Neuronal stem cell (in vitro differentiated cells): ENCODE measurements at regions not wholly inside any gene's neighbourhood (a gene's known extent, or its start where the extent isn't known, plus 50 kb on each side); places are given as distances from the start of the nearest gene placed in this dataset.

Experiments
- DNase-seq: peaks from one replicate; pipeline ENCODE4 v3.0.0-alpha.2; 2013; ENCODE audit warnings: low spot score
- H2AFZ ChIP-seq: one replicate; pipeline ENCODE4 v1.6.1; 2013; ENCODE audit warnings: mild to moderate bottlenecking, low read length, inconsistent platforms
- H2AK5ac ChIP-seq: 2 replicates; pipeline ENCODE4 v1.6.1; 2013; ENCODE audit warnings: low read depth, mild to moderate bottlenecking, inconsistent platforms, low read length, moderate library complexity, mixed read lengths
- H2BK120ac ChIP-seq: 2 replicates; pipeline ENCODE4 v1.6.1; 2013; ENCODE audit warnings: low read depth, mild to moderate bottlenecking, inconsistent platforms, low read length, moderate library complexity, mixed read lengths
- H2BK12ac ChIP-seq: one replicate; pipeline ENCODE4 v1.6.1; 2013; ENCODE audit warnings: low read length, inconsistent platforms
- H2BK15ac ChIP-seq: 2 replicates; pipeline ENCODE4 v1.6.1; 2013; ENCODE audit warnings: mild to moderate bottlenecking, low read length, inconsistent platforms, mixed read lengths
- H2BK5ac ChIP-seq: one replicate; pipeline ENCODE4 v1.6.1; 2013; ENCODE audit warnings: inconsistent platforms, mild to moderate bottlenecking, low read length, moderate library complexity
- H3K14ac ChIP-seq: one replicate; pipeline ENCODE4 v1.6.1; 2013; ENCODE audit warnings: low read length, inconsistent platforms
- H3K18ac ChIP-seq: 2 replicates; pipeline ENCODE4 v1.6.1; 2013; ENCODE audit warnings: low read length, inconsistent platforms
- H3K23ac ChIP-seq: 2 replicates; pipeline ENCODE4 v1.6.1; 2013; ENCODE audit warnings: low read depth, mild to moderate bottlenecking, mixed read lengths, low read length, inconsistent platforms; ENCODE audit not compliant: poor library complexity
- H3K27ac ChIP-seq: replicated peaks from 3 replicates; pipeline ENCODE4 v1.5.1; 2013; ENCODE audit warnings: low read length, inconsistent platforms
- H3K27me3 ChIP-seq, 3 experiments: 2 replicates each; pipeline ENCODE4 v1.6.1; 2013; ENCODE audit warnings: low read length in 3 of 3, mild to moderate bottlenecking in 2 of 3, inconsistent platforms in 1 of 3, low read depth in 1 of 3, mixed read lengths in 1 of 3, moderate library complexity in 1 of 3; ENCODE audit not compliant: control insufficient read depth in 3 of 3, insufficient read depth in 3 of 3
- H3K36me3 ChIP-seq, 2 donors: replicated peaks in 1 of 2; 2 replicates each; pipeline ENCODE4 v1.6.1; 2013; ENCODE audit warnings: low read length in 2 of 2; ENCODE audit not compliant: control insufficient read depth in 2 of 2, insufficient read depth in 2 of 2
- H3K4ac ChIP-seq: 2 replicates; pipeline ENCODE4 v1.6.1; 2013; ENCODE audit warnings: inconsistent platforms, mild to moderate bottlenecking, low read length, moderate library complexity
- H3K4me1 ChIP-seq, 2 donors: 1 replicate in 1 of 2; 2 replicates in 1 of 2; pipeline ENCODE4 v1.6.1; 2013; ENCODE audit warnings: low read length in 2 of 2, low read depth in 1 of 2; ENCODE audit not compliant: control insufficient read depth in 2 of 2, insufficient read depth in 1 of 2
- H3K4me2 ChIP-seq: one replicate; pipeline ENCODE4 v1.6.1; 2013; ENCODE audit warnings: mild to moderate bottlenecking, low read length, inconsistent platforms; ENCODE audit not compliant: insufficient read depth, poor library complexity, severe bottlenecking
- H3K4me3 ChIP-seq, 2 donors: 2 replicates each; pipeline ENCODE4 v1.5.1; 2013; ENCODE audit warnings: low read length in 2 of 2, mild to moderate bottlenecking in 2 of 2, inconsistent platforms in 1 of 2, moderate library complexity in 1 of 2
- H3K79me1 ChIP-seq: one replicate; pipeline ENCODE4 v1.6.1; 2013; ENCODE audit warnings: low read depth, mild to moderate bottlenecking, inconsistent platforms, low read length, moderate library complexity
- H3K9ac ChIP-seq: one replicate; pipeline ENCODE4 v1.6.1; 2013; ENCODE audit warnings: mild to moderate bottlenecking, low read depth, low read length, inconsistent platforms; ENCODE audit not compliant: poor library complexity
- H3K9me3 ChIP-seq, 2 donors: replicated peaks in 1 of 2; 2 replicates each; pipeline versions ENCODE3 to v1.6.1; 2013; ENCODE audit warnings: low read length in 2 of 2, mild to moderate bottlenecking in 2 of 2, inconsistent platforms in 1 of 2, low read depth in 1 of 2, mixed read lengths in 1 of 2, moderate library complexity in 1 of 2; ENCODE audit not compliant: control insufficient read depth in 2 of 2, insufficient read depth in 1 of 2
- H4K8ac ChIP-seq: one replicate; pipeline ENCODE4 v1.6.1; 2013; ENCODE audit warnings: low read depth, mild to moderate bottlenecking, inconsistent platforms, low read length, moderate library complexity
- H4K91ac ChIP-seq: one replicate; pipeline ENCODE4 v1.6.1; 2013; ENCODE audit warnings: low read length, low read depth, mild to moderate bottlenecking, inconsistent platforms; ENCODE audit not compliant: poor library complexity
- WGBS, 2 donors: extraction: QIAGEN DNeasy Blood & Tissue Kit; methylation state at CpG; one replicate each; pipeline ENCODE4 v1.1.7; 2013; ENCODE audit warnings: missing lambda C conversion rate in 2 of 2, mixed read lengths in 1 of 2; ENCODE audit not compliant: insufficient read length in 2 of 2, insufficient replicate concordance in 1 of 2; ENCODE audit errors: extremely low coverage in 2 of 2; 5-methylcytosine and 5-hydroxymethylcytosine counted together

DNA sequence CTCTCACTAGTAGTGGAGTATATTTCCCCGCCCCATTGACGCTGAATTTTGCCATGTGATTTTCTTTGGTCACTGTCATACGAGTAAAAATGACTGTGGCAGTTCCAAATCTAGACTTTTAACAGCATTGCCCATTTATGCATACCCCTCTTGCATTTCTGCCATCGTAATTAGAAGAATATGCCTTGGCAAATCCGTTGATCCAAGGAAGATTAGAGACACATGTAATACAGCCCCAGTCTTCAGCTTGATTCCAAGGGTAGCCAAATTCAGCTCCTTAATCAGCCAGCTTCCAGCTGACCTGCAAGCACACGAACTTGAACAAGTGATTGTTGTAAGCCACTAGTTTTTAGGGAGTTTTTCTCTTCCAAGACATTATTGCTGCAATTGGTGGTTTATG is 290.3 kb upstream of the ADAMTS5 start:
- no peaks in the 10 kb centered on the region for H3K27me3 ChIP-seq
- H3K4me1 ChIP-seq = no peaks in the 10 kb centered on the region
- H3K4me2 ChIP-seq = no peak overlapping the region
- no peak overlapping the region for H3K4ac ChIP-seq
- H3K9me3 ChIP-seq = no peaks in the 10 kb centered on the region
- H3K23ac ChIP-seq = no peak overlapping the region
- H3K27ac ChIP-seq = no peak overlapping the region
- no peak overlapping the region for H3K18ac ChIP-seq
- H4K8ac ChIP-seq = no peak overlapping the region
- no peak overlapping the region for H3K9ac ChIP-seq
- no CpG with 5 or more reads among the region's 6 CpGs for WGBS, 2 donors
- no peak overlapping the region for H2BK120ac ChIP-seq
- no peak overlapping the region for H3K4me3 ChIP-seq
- H2BK15ac ChIP-seq = no peak overlapping the region
- H2AFZ ChIP-seq = no peak overlapping the region
- no peak overlapping the region for H3K14ac ChIP-seq
- DNase-seq = no peak
- no peak overlapping the region for H2BK5ac ChIP-seq
- no peak overlapping the region for H2BK12ac ChIP-seq
- H4K91ac ChIP-seq = no peak overlapping the region
- no peak overlapping the region for H2AK5ac ChIP-seq
- H3K79me1 ChIP-seq = no peaks in the 10 kb centered on the region
- H3K36me3 ChIP-seq = no peaks in the 10 kb centered on the region

DNA sequence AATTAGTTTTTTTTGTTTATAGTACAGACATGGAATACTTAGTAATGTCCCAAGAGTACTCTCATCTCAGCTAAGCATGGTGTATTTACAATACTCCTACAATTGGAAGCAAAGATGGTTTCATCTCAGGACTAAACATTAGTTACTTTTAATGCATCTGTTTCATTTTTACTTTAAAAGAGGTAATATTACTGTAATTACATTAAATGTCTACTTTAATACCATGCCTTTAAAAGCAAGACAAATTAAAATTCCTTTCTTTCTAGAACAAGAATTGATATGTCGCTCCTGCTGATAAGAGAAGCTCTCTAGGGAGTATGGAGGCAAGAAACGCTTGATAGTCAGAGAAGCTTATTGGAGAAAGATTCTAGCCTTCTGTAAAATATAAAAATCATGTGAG is 284.9 kb upstream of the ADAMTS5 start:
- no CpG with 5 or more reads among the region's 2 CpGs for WGBS, 2 donors
- no peak overlapping the region for H3K9ac ChIP-seq
- no peak overlapping the region for H3K4ac ChIP-seq
- H2AK5ac ChIP-seq = no peak overlapping the region
- no peaks in the 10 kb centered on the region for H3K4me1 ChIP-seq
- H3K14ac ChIP-seq = no peak overlapping the region
- no peaks in the 10 kb centered on the region for H3K36me3 ChIP-seq
- no peaks in the 10 kb centered on the region for H3K9me3 ChIP-seq
- no peak overlapping the region for H3K18ac ChIP-seq
- H4K8ac ChIP-seq = no peak overlapping the region
- H3K4me2 ChIP-seq = no peak overlapping the region
- DNase-seq = no peak
- no peaks in the 10 kb centered on the region for H3K79me1 ChIP-seq
- H2BK12ac ChIP-seq = no peak overlapping the region
- no peak overlapping the region for H2BK120ac ChIP-seq
- no peaks in the 10 kb centered on the region for H3K27me3 ChIP-seq
- H3K27ac ChIP-seq = no peak overlapping the region
- H3K23ac ChIP-seq = no peak overlapping the region
- no peak overlapping the region for H2AFZ ChIP-seq
- H2BK5ac ChIP-seq = no peak overlapping the region
- H3K4me3 ChIP-seq = no peak overlapping the region
- H2BK15ac ChIP-seq = no peak overlapping the region
- no peak overlapping the region for H4K91ac ChIP-seq

DNA sequence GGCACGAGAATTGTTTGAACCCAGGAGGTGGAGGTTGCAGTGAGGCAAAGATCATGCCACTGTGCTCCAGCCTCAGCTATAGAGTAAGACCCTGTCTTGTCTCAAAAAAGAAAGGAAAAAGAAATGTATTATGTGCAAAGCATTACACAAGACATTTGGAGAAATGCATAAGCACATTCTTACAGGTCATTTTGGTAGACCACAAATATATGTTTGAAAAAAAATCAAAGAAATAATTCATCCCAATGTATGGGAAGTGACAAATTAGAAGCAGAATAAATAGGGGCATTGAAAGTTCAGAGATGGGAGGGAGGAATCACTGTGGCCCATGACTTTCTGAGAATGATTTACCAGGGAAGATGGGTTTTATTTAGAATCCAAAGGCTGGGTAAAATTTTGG is 283.5 kb upstream of the ADAMTS5 start:
- Histone ChIP-seq H2AFZ (no peak overlapping the region), H4K8ac (no peak overlapping the region), H3K9ac (no peak overlapping the region), H2AK5ac (no peak overlapping the region), H3K23ac (no peak overlapping the region), H2BK5ac (no peak overlapping the region), H4K91ac (no peak overlapping the region), H2BK120ac (no peak overlapping the region), H3K27ac (no peak overlapping the region), H2BK12ac (no peak overlapping the region), H3K27me3 (no peaks in the 10 kb centered on the region), H3K4me2 (no peak overlapping the region), H3K14ac (no peak overlapping the region), H3K4me3 (no peak overlapping the region), H3K18ac (no peak overlapping the region), H3K9me3 (no peaks in the 10 kb centered on the region), H3K4me1 (no peaks in the 10 kb centered on the region), H3K36me3 (no peaks in the 10 kb centered on the region), H3K79me1 (no peaks in the 10 kb centered on the region), H2BK15ac (no peak overlapping the region), H3K4ac (no peak overlapping the region)
- WGBS, 2 donors = no CpG with 5 or more reads among the region's 1 CpG
- no peak for DNase-seq

DNA sequence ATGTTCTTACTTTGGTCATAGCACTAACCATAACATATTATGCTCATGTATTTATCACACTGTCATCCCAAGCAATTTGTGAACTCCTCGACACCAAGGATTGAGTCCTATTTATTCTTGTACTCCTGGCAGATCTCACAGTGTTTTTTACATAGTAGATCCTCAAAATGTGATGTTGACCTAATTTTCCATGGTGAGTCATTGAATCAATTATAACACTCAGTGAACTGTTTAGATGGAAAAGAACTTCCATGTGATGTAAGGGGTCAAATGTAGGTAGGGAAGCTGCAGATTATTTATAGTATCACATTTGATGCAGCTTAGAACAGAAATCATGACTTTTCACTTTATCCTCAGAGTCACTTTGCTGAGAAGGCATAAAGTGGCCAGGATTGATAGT is 281.9 kb upstream of the ADAMTS5 start:
- DNase-seq = no peak
- Histone ChIP-seq H3K18ac (no peak overlapping the region), H3K4me2 (no peak overlapping the region), H2AK5ac (no peak overlapping the region), H3K9ac (no peak overlapping the region), H2AFZ (no peak overlapping the region), H2BK120ac (no peak overlapping the region), H3K4ac (no peak overlapping the region), H3K27me3 (no peaks in the 10 kb centered on the region), H3K36me3 (no peaks in the 10 kb centered on the region), H2BK15ac (no peak overlapping the region), H3K9me3 (no peaks in the 10 kb centered on the region), H3K27ac (no peak overlapping the region), H2BK12ac (no peak overlapping the region), H3K14ac (no peak overlapping the region), H3K4me1 (no peaks in the 10 kb centered on the region), H3K4me3 (no peak overlapping the region), H3K23ac (no peak overlapping the region), H4K8ac (no peak overlapping the region), H4K91ac (no peak overlapping the region), H2BK5ac (no peak overlapping the region), H3K79me1 (no peaks in the 10 kb centered on the region)
- no CpG with 5 or more reads among the region's 1 CpG for WGBS, 2 donors
